Endothelial cell of umbilical vein (primary cell): ENCODE measurements at regions not wholly inside any gene's neighbourhood (a gene's known extent, or its start where the extent isn't known, plus 50 kb on each side); places are given as distances from the start of the nearest gene placed in this dataset.

Experiments used
- BruUV-seq: library from RNA; stranded (reverse); fragments of 400-500 nt; replicated peaks from 2 replicates; lab custom pipeline; 2021; lab: Mats Ljungman, UMichigan
- CTCF ChIA-PET: fragments of 300-600, 350-600 bp; sonication (Branson Sonifier 250); formaldehyde crosslinking; loops from one replicate; lab custom pipeline; 2021; ENCODE audit warnings: antibody characterized with exemption, inconsistent platforms; lab: Charles Lee
- POLR2A ChIA-PET: fragments of 300-600, 350-600 bp; sonication (Branson Sonifier 250); formaldehyde crosslinking; loops from one replicate; lab custom pipeline; 2021; ENCODE audit warnings: antibody characterized with exemption, inconsistent platforms; lab: Charles Lee
- DNase-seq: peaks from one replicate; pipeline ENCODE4 v3.0.0-alpha.2; 2011; ENCODE audit warnings: low read depth, low spot score
- FAIRE-seq: peaks from 2 replicates; lab custom pipeline; 2011; peaks lifted over from hg19 to GRCh38; lab: Jason Lieb, UNC
- H2AFZ ChIP-seq: 2 replicates; pipeline ENCODE4 v1.6.0; 2012; ENCODE audit warnings: low read depth, low read length, control low read depth, inconsistent platforms
- H3K27ac ChIP-seq: 2 replicates; pipeline ENCODE4 v1.5.1; 2011; ENCODE audit warnings: low read depth, mild to moderate bottlenecking, control low read depth, low read length, moderate library complexity; ENCODE audit not compliant: insufficient read depth
- H3K27me3 ChIP-seq, 2 experiments: 2 replicates each; pipeline versions ENCODE4 v1.6.0 to v1.6.1; 2011; ENCODE audit warnings: low read length in 2 of 2, mixed read lengths in 1 of 2; ENCODE audit not compliant: control insufficient read depth in 2 of 2, insufficient read depth in 2 of 2
- H3K36me3 ChIP-seq, 2 experiments: 2 replicates in 1 of 2; 3 replicates in 1 of 2; pipeline ENCODE4 v1.5.1; 2011; ENCODE audit warnings: low read length in 2 of 2, mild to moderate bottlenecking in 1 of 2, moderate library complexity in 1 of 2; ENCODE audit not compliant: control insufficient read depth in 2 of 2, insufficient read depth in 2 of 2; ENCODE audit errors: extremely low read depth in 1 of 2
- H3K4me1 ChIP-seq: 3 replicates; pipeline ENCODE4 v1.5.1; 2011; ENCODE audit warnings: mild to moderate bottlenecking, low read length; ENCODE audit not compliant: control insufficient read depth, insufficient read depth; ENCODE audit errors: extremely low read depth
- H3K4me2 ChIP-seq: 2 replicates; pipeline ENCODE4 v1.6.1; 2011; ENCODE audit warnings: low read length, control low read depth, mixed read lengths; ENCODE audit not compliant: insufficient read depth
- H3K4me3 ChIP-seq, 3 experiments: fragments of 200-600 bp in 1 of 3; sonication (generic), shearing (Covaris generic) in 1 of 3; replicated peaks in 1 of 3; 2 replicates each; pipeline ENCODE4 v1.5.1; 2011 to 2016; ENCODE audit warnings: control low read depth in 3 of 3, low read length in 3 of 3, mild to moderate bottlenecking in 2 of 3, inconsistent platforms in 1 of 3, low read depth in 1 of 3, moderate library complexity in 1 of 3; ENCODE audit not compliant: insufficient read depth in 1 of 3
- H3K79me2 ChIP-seq: 2 replicates; pipeline ENCODE4 v1.6.0; 2012; ENCODE audit warnings: low read length, inconsistent platforms; ENCODE audit not compliant: control insufficient read depth, insufficient read depth
- H3K9ac ChIP-seq: replicated peaks from 2 replicates; pipeline ENCODE3; 2011; ENCODE audit warnings: low read length, control low read depth; ENCODE audit not compliant: insufficient read depth; ENCODE audit errors: extremely low read depth
- H3K9me1 ChIP-seq: replicated peaks from 3 replicates; pipeline ENCODE4 v1.6.0; 2011; ENCODE audit warnings: mild to moderate bottlenecking, low read length; ENCODE audit not compliant: control insufficient read depth, insufficient read depth; ENCODE audit errors: extremely low read depth
- H3K9me3 ChIP-seq: replicated peaks from 2 replicates; pipeline ENCODE4 v1.5.1; 2012; ENCODE audit warnings: low read length, inconsistent platforms; ENCODE audit not compliant: control insufficient read depth, insufficient read depth
- H4K20me1 ChIP-seq: replicated peaks from 2 replicates; pipeline ENCODE3; 2011; ENCODE audit warnings: mild to moderate bottlenecking, low read length; ENCODE audit not compliant: control insufficient read depth, insufficient read depth; ENCODE audit errors: extremely low read depth
- CTCF ChIP-seq, 2 donors: IDR thresholded peaks; 1 replicate in 1 of 2; 2 replicates in 1 of 2; pipeline ENCODE4 v1.5.1; 2011; ENCODE audit warnings: low read length in 2 of 2, mild to moderate bottlenecking in 2 of 2, moderate library complexity in 2 of 2, control low read depth in 1 of 2, inconsistent platforms in 1 of 2, low read depth in 1 of 2; ENCODE audit not compliant: insufficient read depth in 1 of 2; ENCODE audit errors: extremely low read depth in 1 of 2
- EZH2 ChIP-seq: IDR thresholded peaks from 2 replicates; pipeline ENCODE4 v1.6.1; 2012; ENCODE audit warnings: borderline replicate concordance, low read depth, mild to moderate bottlenecking, moderate library complexity, low read length, inconsistent platforms; ENCODE audit not compliant: severe bottlenecking
- FOS ChIP-seq: IDR thresholded peaks from 2 replicates; pipeline ENCODE4 v1.6.1; 2011; ENCODE audit warnings: mild to moderate bottlenecking, low read length, moderate library complexity, borderline replicate concordance; ENCODE audit not compliant: insufficient read depth
- GATA2 ChIP-seq: IDR thresholded peaks from 2 replicates; pipeline ENCODE4 v1.7.0; 2011; ENCODE audit warnings: low read depth, mild to moderate bottlenecking, moderate library complexity, mixed read lengths, low read length; ENCODE audit not compliant: insufficient read length, insufficient read depth
- JUN ChIP-seq: IDR thresholded peaks from 2 replicates; pipeline ENCODE4 v1.6.1; 2011; ENCODE audit warnings: borderline replicate concordance, low read depth; ENCODE audit not compliant: insufficient read length, insufficient read depth
- MYC ChIP-seq: IDR thresholded peaks from one replicate; pipeline ENCODE4 v1.6.1; 2011; ENCODE audit warnings: mild to moderate bottlenecking, low read depth, low read length
- POLR2A ChIP-seq: IDR thresholded peaks from 2 replicates; pipeline ENCODE4 v1.6.1; 2012; ENCODE audit warnings: low read depth, mild to moderate bottlenecking, control low read depth, low read length
- POLR2AphosphoS5 ChIP-seq: IDR thresholded peaks from 2 replicates; pipeline ENCODE4 v1.6.1; 2012; ENCODE audit warnings: low read depth, mild to moderate bottlenecking, control low read depth, low read length, moderate library complexity; ENCODE audit not compliant: insufficient read depth
- dilution Hi-C: fragments of 300-500 bp; cut with MboI; formaldehyde crosslinking; loops from one replicate; pipeline ENCODE4 v1.15.0; 2019; ENCODE audit warnings: low sequenced_read_pairs; ENCODE audit not compliant: extremely low pct_ligation_motif_present
- intact Hi-C: fragments of 100-400 bp; cut with micrococcal nuclease; formaldehyde crosslinking; loops from one replicate; pipeline ENCODE4 v1.10.0; 2022

GRCh38 chr10:84854439-84854838 is 526.0 kb downstream of the CCSER2 start:
- Histone ChIP-seq H3K27me3 (no peaks in the 10 kb centered on the region), H2AFZ (no peak overlapping the region), H3K9me1 (no peaks in the 10 kb centered on the region), H3K27ac (no peak overlapping the region), H3K36me3 (no peaks in the 10 kb centered on the region), H3K4me3 (no peak overlapping the region), H3K4me2 (no peak overlapping the region), H3K4me1 (no peaks in the 10 kb centered on the region), H3K79me2 (no peaks in the 10 kb centered on the region), H3K9ac (no peak overlapping the region), H4K20me1 (no peaks in the 10 kb centered on the region), H3K9me3 (no peaks in the 10 kb centered on the region)
- intact Hi-C loops (no loop called here), dilution Hi-C loops (no loop called here)
- ChIA-PET POLR2A (no interaction called here), CTCF (no interaction called here)
- no TSS peak for BruUV-seq
- DNase-seq (no peak), FAIRE-seq (no peak)
- TF ChIP-seq POLR2AphosphoS5 (no peak), POLR2A (no peak), GATA2 (no peak), JUN (no peak), FOS (no peak), MYC (no peak), EZH2 (no peak), CTCF (IDR thresholded peaks at IDR 0.05; ENCODE audit: extremely low read depth in 1 of 2, insufficient read depth in 1 of 2, low read depth in 1 of 2, low read length in 2 of 2) (no peak)
